ENCODE measurements at regions not wholly inside any gene's neighbourhood (a gene's known extent, or its start where the extent isn't known, plus 50 kb on each side); places are given as distances from the start of the nearest gene placed in this dataset.

- Histone ChIP-seq H3K4me3 (ENCODE audit: low read depth, low read length) (no peak overlapping the region), H3K27me3 (ENCODE audit: insufficient read depth, low read length) (no peaks in the 10 kb centered on the region), H3K4me1 (ENCODE audit: control insufficient read depth, insufficient read depth, low read length, unreplicated experiment) (no peaks in the 10 kb centered on the region), H3K36me3 (ENCODE audit: insufficient read depth, low read length) (no peaks in the 10 kb centered on the region), H3K27ac (ENCODE audit: low read depth, low read length) (no peak overlapping the region), H3K79me2 (ENCODE audit: control insufficient read depth, insufficient read depth, low read length, unreplicated experiment) (no peaks in the 10 kb centered on the region), H2AFZ (ENCODE audit: low read length, unreplicated experiment) (no peak overlapping the region)
Observed at GRCh38 chr18:78812067-78812466, 167.6 kb upstream of the SALL3 start.

GRCh38 chr18:78813156-78813555 lies 166.5 kb upstream of the SALL3 start:
- H2AFZ ChIP-seq (ENCODE audit: low read length, unreplicated experiment), result no peak overlapping the region
- no peaks in the 10 kb centered on the region for H3K36me3 ChIP-seq (ENCODE audit: insufficient read depth, low read length)
- no peak overlapping the region for H3K4me3 ChIP-seq (ENCODE audit: low read depth, low read length)
- no peaks in the 10 kb centered on the region for H3K27me3 ChIP-seq (ENCODE audit: insufficient read depth, low read length)
- H3K4me1 ChIP-seq (ENCODE audit: control insufficient read depth, insufficient read depth, low read length, unreplicated experiment), result no peaks in the 10 kb centered on the region
- no peak overlapping the region for H3K27ac ChIP-seq (ENCODE audit: low read depth, low read length)
- no peaks in the 10 kb centered on the region for H3K79me2 ChIP-seq (ENCODE audit: control insufficient read depth, insufficient read depth, low read length, unreplicated experiment)

- Histone ChIP-seq H3K36me3 (ENCODE audit: insufficient read depth, low read length) (no peaks in the 10 kb centered on the region), H3K27ac (ENCODE audit: low read depth, low read length) (no peak overlapping the region), H2AFZ (ENCODE audit: low read length, unreplicated experiment) (no peak overlapping the region), H3K4me3 (ENCODE audit: low read depth, low read length) (no peak overlapping the region), H3K27me3 (ENCODE audit: insufficient read depth, low read length) (no peaks in the 10 kb centered on the region), H3K4me1 (ENCODE audit: control insufficient read depth, insufficient read depth, low read length, unreplicated experiment) (no peaks in the 10 kb centered on the region), H3K79me2 (ENCODE audit: control insufficient read depth, insufficient read depth, low read length, unreplicated experiment) (no peaks in the 10 kb centered on the region)
Observed at GRCh38 chr18:78813936-78814710, 165.5 kb upstream of the SALL3 start.

GRCh38 chr18:78814766-78815165 lies 164.9 kb upstream of the SALL3 start:
- H3K79me2 ChIP-seq (ENCODE audit: control insufficient read depth, insufficient read depth, low read length, unreplicated experiment), result no peaks in the 10 kb centered on the region
- no peaks in the 10 kb centered on the region for H3K36me3 ChIP-seq (ENCODE audit: insufficient read depth, low read length)
- no peaks in the 10 kb centered on the region for H3K27me3 ChIP-seq (ENCODE audit: insufficient read depth, low read length)
- H3K4me3 ChIP-seq (ENCODE audit: low read depth, low read length), result no peak overlapping the region
- H3K27ac ChIP-seq (ENCODE audit: low read depth, low read length), result no peak overlapping the region
- no peak overlapping the region for H2AFZ ChIP-seq (ENCODE audit: low read length, unreplicated experiment)
- H3K4me1 ChIP-seq (ENCODE audit: control insufficient read depth, insufficient read depth, low read length, unreplicated experiment), result no peaks in the 10 kb centered on the region

- Histone ChIP-seq H3K4me3 (ENCODE audit: low read depth, low read length) (no peak overlapping the region), H3K27me3 (ENCODE audit: insufficient read depth, low read length) (no peaks in the 10 kb centered on the region), H3K27ac (ENCODE audit: low read depth, low read length) (no peak overlapping the region), H3K79me2 (ENCODE audit: control insufficient read depth, insufficient read depth, low read length, unreplicated experiment) (no peaks in the 10 kb centered on the region), H2AFZ (ENCODE audit: low read length, unreplicated experiment) (no peak overlapping the region), H3K4me1 (ENCODE audit: control insufficient read depth, insufficient read depth, low read length, unreplicated experiment) (no peaks in the 10 kb centered on the region), H3K36me3 (ENCODE audit: insufficient read depth, low read length) (no peaks in the 10 kb centered on the region)
Observed at GRCh38 chr18:78816114-78816513, 163.5 kb upstream of the SALL3 start.

- Histone ChIP-seq H3K4me3 (ENCODE audit: low read depth, low read length) (no peak overlapping the region), H3K79me2 (ENCODE audit: control insufficient read depth, insufficient read depth, low read length, unreplicated experiment) (no peaks in the 10 kb centered on the region), H3K27ac (ENCODE audit: low read depth, low read length) (no peak overlapping the region), H3K27me3 (ENCODE audit: insufficient read depth, low read length) (no peaks in the 10 kb centered on the region), H2AFZ (ENCODE audit: low read length, unreplicated experiment) (no peak overlapping the region), H3K36me3 (ENCODE audit: insufficient read depth, low read length) (no peaks in the 10 kb centered on the region), H3K4me1 (ENCODE audit: control insufficient read depth, insufficient read depth, low read length, unreplicated experiment) (no peaks in the 10 kb centered on the region)
Observed at GRCh38 chr18:78816916-78817315, 162.7 kb upstream of the SALL3 start.

GRCh38 chr18:78818495-78818894 lies 161.1 kb upstream of the SALL3 start:
- Histone ChIP-seq H2AFZ (ENCODE audit: low read length, unreplicated experiment) (no peak overlapping the region), H3K79me2 (ENCODE audit: control insufficient read depth, insufficient read depth, low read length, unreplicated experiment) (no peaks in the 10 kb centered on the region), H3K27me3 (ENCODE audit: insufficient read depth, low read length) (no peaks in the 10 kb centered on the region), H3K27ac (ENCODE audit: low read depth, low read length) (no peak overlapping the region), H3K4me3 (ENCODE audit: low read depth, low read length) (no peak overlapping the region), H3K4me1 (ENCODE audit: control insufficient read depth, insufficient read depth, low read length, unreplicated experiment) (no peaks in the 10 kb centered on the region), H3K36me3 (ENCODE audit: insufficient read depth, low read length) (no peaks in the 10 kb centered on the region)

- H2AFZ ChIP-seq (ENCODE audit: low read length, unreplicated experiment), result no peak overlapping the region
- H3K4me3 ChIP-seq (ENCODE audit: low read depth, low read length), result no peak overlapping the region
- no peaks in the 10 kb centered on the region for H3K36me3 ChIP-seq (ENCODE audit: insufficient read depth, low read length)
- no peak overlapping the region for H3K27ac ChIP-seq (ENCODE audit: low read depth, low read length)
- H3K27me3 ChIP-seq (ENCODE audit: insufficient read depth, low read length), result no peaks in the 10 kb centered on the region
- no peaks in the 10 kb centered on the region for H3K4me1 ChIP-seq (ENCODE audit: control insufficient read depth, insufficient read depth, low read length, unreplicated experiment)
- no peaks in the 10 kb centered on the region for H3K79me2 ChIP-seq (ENCODE audit: control insufficient read depth, insufficient read depth, low read length, unreplicated experiment)
Observed at GRCh38 chr18:78818961-78819360, 160.7 kb upstream of the SALL3 start.

- no peak overlapping the region for H3K4me3 ChIP-seq (ENCODE audit: low read depth, low read length)
- H3K79me2 ChIP-seq (ENCODE audit: control insufficient read depth, insufficient read depth, low read length, unreplicated experiment), result no peaks in the 10 kb centered on the region
- no peak overlapping the region for H3K27ac ChIP-seq (ENCODE audit: low read depth, low read length)
- H3K4me1 ChIP-seq (ENCODE audit: control insufficient read depth, insufficient read depth, low read length, unreplicated experiment), result no peaks in the 10 kb centered on the region
- no peaks in the 10 kb centered on the region for H3K27me3 ChIP-seq (ENCODE audit: insufficient read depth, low read length)
- no peak overlapping the region for H2AFZ ChIP-seq (ENCODE audit: low read length, unreplicated experiment)
- no peaks in the 10 kb centered on the region for H3K36me3 ChIP-seq (ENCODE audit: insufficient read depth, low read length)
Observed at GRCh38 chr18:78820161-78820834, 159.3 kb upstream of the SALL3 start.

GRCh38 chr18:78821396-78821795 lies 158.2 kb upstream of the SALL3 start:
- no peaks in the 10 kb centered on the region for H3K27me3 ChIP-seq (ENCODE audit: insufficient read depth, low read length)
- H2AFZ ChIP-seq (ENCODE audit: low read length, unreplicated experiment), result no peak overlapping the region
- H3K4me1 ChIP-seq (ENCODE audit: control insufficient read depth, insufficient read depth, low read length, unreplicated experiment), result no peaks in the 10 kb centered on the region
- no peaks in the 10 kb centered on the region for H3K36me3 ChIP-seq (ENCODE audit: insufficient read depth, low read length)
- no peak overlapping the region for H3K27ac ChIP-seq (ENCODE audit: low read depth, low read length)
- no peak overlapping the region for H3K4me3 ChIP-seq (ENCODE audit: low read depth, low read length)
- no peaks in the 10 kb centered on the region for H3K79me2 ChIP-seq (ENCODE audit: control insufficient read depth, insufficient read depth, low read length, unreplicated experiment)
